ENCODE measurements at regions not wholly inside any gene's neighbourhood (a gene's known extent, or its start where the extent isn't known, plus 50 kb on each side); places are given as distances from the start of the nearest gene placed in this dataset.

DNA sequence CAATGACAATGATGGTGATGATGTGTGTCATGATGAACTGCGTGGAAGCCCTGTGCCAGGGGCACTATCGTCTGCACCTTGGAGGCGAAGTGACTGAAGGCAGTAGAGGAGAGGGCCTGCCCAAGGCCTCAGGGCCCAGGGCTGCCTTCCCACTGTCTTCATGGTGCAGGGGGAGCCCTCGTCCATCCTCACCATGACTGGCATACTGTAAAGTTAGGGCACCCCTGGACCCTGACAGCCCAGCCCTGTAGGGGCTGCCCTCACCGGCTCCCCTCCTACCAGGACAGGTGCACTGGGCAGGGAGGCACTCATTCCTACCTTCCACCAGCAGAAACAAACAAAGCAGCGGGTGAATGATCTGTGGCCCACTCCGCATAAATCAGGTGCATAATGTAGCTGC is 156.9 kb upstream of the C1orf174 start:
- TF ChIP-seq FOXM1 (IDR thresholded peaks at IDR 0.05; ENCODE audit: borderline replicate concordance, low read depth), result no peak
- TF ChIP-seq TCF12 (IDR thresholded peaks at IDR 0.05; ENCODE audit: low read depth), result no peak
- no peak for TF ChIP-seq CEBPB (IDR thresholded peaks at IDR 0.05)
- TF ChIP-seq, protein P1, sequence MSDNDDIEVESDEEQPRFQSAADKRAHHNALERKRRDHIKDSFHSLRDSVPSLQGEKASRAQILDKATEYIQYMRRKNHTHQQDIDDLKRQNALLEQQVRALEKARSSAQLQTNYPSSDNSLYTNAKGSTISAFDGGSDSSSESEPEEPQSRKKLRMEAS (IDR thresholded peaks at IDR 0.05), result no peak
- no peak for TF ChIP-seq TEAD4 (IDR thresholded peaks at IDR 0.05)
- no peak for TF ChIP-seq RAD21 (IDR thresholded peaks at IDR 0.05; ENCODE audit: low read depth)
- TF ChIP-seq REST (IDR thresholded peaks at IDR 0.05; ENCODE audit: low read depth), result no peak
- no peak for TF ChIP-seq ZBTB7A (IDR thresholded peaks at IDR 0.05; ENCODE audit: low read depth)
- TF ChIP-seq TAF1 (IDR thresholded peaks at IDR 0.05; ENCODE audit: low read depth), result no peak
- no peak for TF ChIP-seq EGR1 (IDR thresholded peaks at IDR 0.05)
- no peak for TF ChIP-seq USF1 (IDR thresholded peaks at IDR 0.05)
- no peak for TF ChIP-seq NFIC (IDR thresholded peaks at IDR 0.05)
- no peak for TF ChIP-seq YY1 (IDR thresholded peaks at IDR 0.05; ENCODE audit: low read depth)
- no peak for TF ChIP-seq CREB1 (IDR thresholded peaks at IDR 0.05; ENCODE audit: low read depth)
- TF ChIP-seq EP300 (IDR thresholded peaks at IDR 0.05; ENCODE audit: borderline replicate concordance), result no peak

GRCh38 chr1:4057603-4058002 is 157.5 kb upstream of the C1orf174 start:
- TF ChIP-seq, protein P1 (IDR thresholded peaks at IDR 0.05), result no peak
- no peak for TF ChIP-seq YY1 (IDR thresholded peaks at IDR 0.05; ENCODE audit: low read depth)

- TF ChIP-seq CEBPB (IDR thresholded peaks at IDR 0.05), result no peak
- TF ChIP-seq TEAD4 (IDR thresholded peaks at IDR 0.05), result no peak
Measured at GRCh38 chr1:4058122-4058521, 158.1 kb upstream of the C1orf174 start.

- TF ChIP-seq CREB1 (IDR thresholded peaks at IDR 0.05; ENCODE audit: low read depth) (no peak), TEAD4 (IDR thresholded peaks at IDR 0.05) (no peak)
Measured at GRCh38 chr1:4058706-4059105, 158.6 kb upstream of the C1orf174 start.

- no peak for TF ChIP-seq NFIC (IDR thresholded peaks at IDR 0.05)
- TF ChIP-seq USF1 (IDR thresholded peaks at IDR 0.05), result no peak
- TF ChIP-seq FOXM1 (IDR thresholded peaks at IDR 0.05; ENCODE audit: borderline replicate concordance, low read depth), result no peak
Measured at GRCh38 chr1:4059270-4059669, 159.2 kb upstream of the C1orf174 start.

- no peak for TF ChIP-seq CREB1 (IDR thresholded peaks at IDR 0.05; ENCODE audit: low read depth)
- peak; percentile 13; the same call in 1 of the 2 replicates for TF ChIP-seq RAD21 (IDR thresholded peaks at IDR 0.05; ENCODE audit: low read depth)
Measured at GRCh38 chr1:4060850-4061249, 160.8 kb upstream of the C1orf174 start.

GRCh38 chr1:4061521-4062031 is 161.5 kb upstream of the C1orf174 start:
- TF ChIP-seq TEAD4 (IDR thresholded peaks at IDR 0.05) (no peak), TCF12 (IDR thresholded peaks at IDR 0.05; ENCODE audit: low read depth) (no peak), EGR1 (IDR thresholded peaks at IDR 0.05) (no peak), ZBTB7A (IDR thresholded peaks at IDR 0.05; ENCODE audit: low read depth) (no peak)

GRCh38 chr1:4062041-4062440 is 162.0 kb upstream of the C1orf174 start:
- TF ChIP-seq CREB1 (IDR thresholded peaks at IDR 0.05; ENCODE audit: low read depth) (no peak), YY1 (IDR thresholded peaks at IDR 0.05; ENCODE audit: low read depth) (no peak), ZBTB7A (IDR thresholded peaks at IDR 0.05; ENCODE audit: low read depth) (no peak), EGR1 (IDR thresholded peaks at IDR 0.05) (no peak), CEBPB (IDR thresholded peaks at IDR 0.05) (no peak), TCF12 (IDR thresholded peaks at IDR 0.05; ENCODE audit: low read depth) (no peak), TEAD4 (IDR thresholded peaks at IDR 0.05) (no peak), NFIC (IDR thresholded peaks at IDR 0.05) (no peak), REST (IDR thresholded peaks at IDR 0.05; ENCODE audit: low read depth) (no peak), RAD21 (IDR thresholded peaks at IDR 0.05; ENCODE audit: low read depth) (no peak)
- TF ChIP-seq, protein P1 (IDR thresholded peaks at IDR 0.05), result no peak

Data from Ishikawa (cell line).